NCI-H1105 treated with DMSO at 0.1 percent for 48 hours (cell line): ENCODE measurements at regions not wholly inside any gene's neighbourhood (a gene's known extent, or its start where the extent isn't known, plus 50 kb on each side); places are given as distances from the start of the nearest gene placed in this dataset.
"Not testable (repeated sequence)": the region's sequence is repeated elsewhere in the genome, so short reads cannot be mapped to it uniquely, and the experiment has no call there.

Experiments used
- DNase-seq: peaks from one replicate; lab custom pipeline; 2025; lab: John Stamatoyannopoulos, UW

DNA sequence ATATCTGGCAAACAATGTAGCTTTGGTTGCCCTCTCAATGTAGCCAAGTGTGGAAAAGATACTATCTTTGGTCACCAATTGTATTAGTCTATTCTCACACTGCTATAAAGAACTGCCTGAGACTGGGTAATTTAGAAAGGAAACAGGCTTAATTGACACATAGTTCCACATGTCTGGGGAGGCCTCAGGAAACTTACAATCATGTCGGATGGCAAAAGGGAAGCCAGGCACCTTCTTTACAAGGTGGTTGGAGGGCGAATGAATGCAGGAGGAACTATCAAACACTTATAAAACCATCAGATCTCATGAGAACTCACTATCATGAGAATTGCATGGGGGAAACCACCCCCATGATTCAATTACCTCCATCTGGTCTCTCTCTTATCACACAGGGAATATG is 133.1 kb upstream of the TBCA start:
- no peak for DNase-seq

DNA sequence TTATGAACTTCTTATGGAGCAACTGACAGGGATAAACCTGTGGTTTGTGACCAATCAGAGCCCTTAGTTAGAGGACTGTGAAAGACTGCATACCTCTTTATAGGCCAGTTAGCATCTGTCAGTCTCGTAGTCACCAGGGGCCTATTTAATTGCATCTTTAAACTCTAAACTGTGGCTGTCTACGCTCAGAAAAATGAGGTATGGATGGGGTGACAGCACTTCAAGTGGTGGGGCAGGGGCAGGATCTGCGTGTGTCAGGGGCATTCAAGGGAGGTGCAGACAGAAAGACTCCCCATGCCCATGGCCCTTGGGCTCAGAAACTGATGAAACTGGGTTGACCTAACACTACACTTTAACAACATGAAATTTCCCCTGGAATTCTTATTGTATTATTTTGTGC is 132.6 kb upstream of the TBCA start:
- no peak for DNase-seq

DNA sequence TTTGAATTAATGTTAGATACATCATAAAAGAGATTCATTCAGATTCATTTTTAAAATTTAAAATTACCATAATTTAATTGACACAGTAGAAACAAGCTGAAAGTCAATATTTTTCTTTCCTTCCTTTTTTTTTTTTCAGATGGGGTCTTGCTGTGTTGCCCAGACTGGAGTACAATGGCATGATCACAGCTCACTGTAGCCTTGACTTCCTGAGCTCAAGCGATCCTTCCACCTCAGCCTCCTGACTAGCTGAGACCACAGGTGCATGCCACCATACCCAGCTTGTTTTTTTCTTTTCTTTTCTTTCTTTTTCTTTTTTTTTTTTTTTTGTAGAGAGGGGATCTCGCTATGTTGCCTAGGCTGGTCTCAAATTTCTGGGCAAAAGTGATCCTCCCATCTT is 131.6 kb upstream of the TBCA start:
- DNase-seq, result no peak

DNA sequence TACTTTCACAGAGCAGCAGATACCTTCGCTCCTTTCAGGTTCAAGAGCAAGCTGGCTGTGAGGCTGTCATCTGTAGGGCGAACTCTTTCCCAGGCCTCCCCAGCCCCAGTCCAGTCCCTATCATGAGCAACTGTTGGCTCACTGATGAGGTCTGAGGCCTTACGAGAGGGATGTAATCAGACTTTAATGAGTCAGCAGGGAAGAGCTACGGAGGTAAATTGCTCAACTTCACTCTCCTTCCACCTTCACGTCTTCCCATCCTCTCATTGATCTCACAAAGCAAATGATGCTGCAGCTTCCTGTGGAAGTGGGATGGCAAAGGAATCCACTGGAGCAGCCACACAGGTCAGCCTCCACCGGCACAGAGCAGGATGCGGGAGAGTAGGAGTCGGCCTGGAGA is 130.7 kb upstream of the TBCA start:
- no peak for DNase-seq

DNA sequence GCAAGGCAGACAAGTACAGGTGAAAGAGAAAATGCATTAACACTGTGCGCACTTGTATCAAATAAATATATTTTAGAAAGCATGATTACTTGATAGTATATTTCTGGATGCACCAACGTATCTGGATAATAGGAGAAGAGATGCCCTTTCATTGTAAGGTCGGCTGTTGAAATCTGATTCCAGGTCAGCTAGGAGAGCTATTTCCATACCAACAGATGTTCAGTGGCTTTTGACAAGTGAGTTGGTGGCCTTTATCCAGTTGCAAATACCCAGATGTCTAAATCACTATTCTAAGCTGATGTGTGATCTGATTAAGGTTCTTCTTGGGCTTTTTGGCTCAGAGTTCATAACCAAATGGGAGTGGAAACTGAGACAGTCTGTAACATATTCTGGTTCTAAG is 128.2 kb upstream of the TBCA start:
- DNase-seq, result no peak

DNA sequence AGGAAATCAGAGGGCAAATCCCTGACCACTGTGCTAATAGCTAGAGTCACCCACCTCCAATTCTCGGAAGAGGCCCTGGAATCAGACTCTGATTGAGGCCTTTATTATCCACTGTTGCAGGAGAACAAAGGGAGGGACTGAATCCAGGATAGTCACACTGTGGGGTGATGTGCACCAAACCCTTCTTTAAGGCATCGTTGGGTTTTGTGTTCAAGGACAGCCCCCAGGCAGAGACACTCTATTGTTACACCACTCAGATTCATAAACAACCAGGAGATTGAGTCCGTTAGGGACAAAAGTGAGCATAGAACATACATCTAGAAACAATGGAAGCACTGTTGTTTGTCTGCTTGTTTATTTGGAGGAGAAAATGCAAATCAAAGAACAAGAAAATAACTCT is 124.6 kb upstream of the TBCA start:
- no peak for DNase-seq

DNA sequence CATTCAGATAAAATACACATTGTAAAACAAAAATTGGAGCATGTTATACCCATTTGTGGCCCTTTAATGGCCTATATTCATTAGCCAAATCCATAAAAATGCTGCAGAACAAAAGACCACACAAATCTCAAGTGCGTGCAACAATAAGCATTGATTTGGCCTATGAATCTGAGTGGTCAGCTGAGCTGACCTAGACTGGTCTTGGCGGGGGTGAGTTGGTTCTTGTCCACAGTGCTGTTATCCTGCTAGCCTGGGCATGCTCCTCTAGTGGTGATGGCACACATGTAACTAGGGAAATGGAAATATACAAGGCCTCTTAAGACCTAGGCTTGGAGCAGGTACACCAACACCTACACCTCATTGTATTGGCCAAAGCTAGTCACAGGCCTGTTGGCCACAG is 122.2 kb upstream of the TBCA start:
- DNase-seq, result no peak

DNA sequence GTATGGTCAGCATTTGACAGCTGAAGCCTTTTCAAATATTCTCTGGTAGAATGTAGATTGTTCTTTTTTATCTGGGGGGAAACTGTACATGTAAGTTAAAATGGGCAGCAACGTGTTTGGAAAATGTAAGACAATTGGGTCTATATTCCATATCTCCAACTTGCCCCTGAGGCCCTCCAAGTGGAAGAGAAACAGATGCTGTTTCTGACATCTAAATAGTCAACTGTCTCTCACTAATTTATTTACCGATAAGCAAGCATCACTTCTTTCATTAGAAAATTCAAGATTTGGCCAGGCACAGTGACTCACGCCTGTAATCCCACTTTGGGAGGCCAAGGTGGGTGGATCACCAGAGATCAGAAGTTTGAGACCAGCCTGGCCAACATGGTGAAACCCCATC is 120.2 kb upstream of the TBCA start:
- no peak for DNase-seq

DNA sequence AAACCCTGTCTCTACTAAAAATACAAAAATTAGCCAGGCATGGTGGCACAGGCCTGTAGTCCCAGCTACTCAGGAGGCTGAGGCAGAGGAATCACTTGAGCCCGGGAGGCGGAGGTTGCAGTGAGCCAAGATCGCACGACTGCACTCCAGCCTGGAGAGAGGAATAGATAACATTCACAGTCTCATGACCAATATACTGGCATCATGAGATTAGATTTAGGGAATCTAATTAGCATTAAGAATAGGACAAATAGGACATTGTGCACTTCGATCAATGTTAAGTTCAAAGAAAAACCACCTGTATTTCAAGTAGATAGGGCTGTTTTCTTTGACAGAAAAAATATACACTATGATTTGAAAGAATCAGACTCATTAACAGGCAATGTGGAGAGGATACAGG is 118.0 kb upstream of the TBCA start:
- not testable (repeated sequence) for DNase-seq

DNA sequence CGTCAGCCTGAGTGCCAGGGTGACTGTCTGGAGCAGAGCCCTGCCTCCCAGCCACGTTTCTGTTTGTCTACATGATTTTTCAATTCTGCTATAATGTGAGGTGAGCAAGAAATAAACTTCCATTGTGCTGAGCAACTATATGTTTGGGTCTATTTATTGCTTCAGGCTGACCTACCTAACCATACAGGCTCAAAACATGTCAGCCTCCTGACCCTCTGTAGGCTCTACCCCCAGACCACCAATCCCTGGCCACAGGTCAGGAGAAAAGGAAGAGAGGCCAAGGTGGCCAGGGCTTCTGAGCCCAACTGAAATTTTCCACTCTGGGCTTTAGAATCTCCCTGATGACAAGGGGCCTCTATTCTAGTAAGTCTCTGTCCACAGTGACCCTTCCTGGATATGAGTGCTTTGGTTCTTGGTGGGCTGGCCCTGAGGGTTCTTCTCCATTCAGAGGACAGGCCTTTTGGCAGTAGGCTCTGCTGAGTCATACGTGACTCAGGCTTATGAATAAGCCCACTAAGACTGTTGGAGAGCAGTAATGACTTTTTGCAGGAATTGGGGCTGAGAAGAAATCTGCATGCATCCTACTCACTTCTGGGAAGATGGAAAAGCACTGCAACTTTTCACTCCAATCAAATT is 117.2 kb upstream of the TBCA start:
- DNase-seq, result no peak

DNA sequence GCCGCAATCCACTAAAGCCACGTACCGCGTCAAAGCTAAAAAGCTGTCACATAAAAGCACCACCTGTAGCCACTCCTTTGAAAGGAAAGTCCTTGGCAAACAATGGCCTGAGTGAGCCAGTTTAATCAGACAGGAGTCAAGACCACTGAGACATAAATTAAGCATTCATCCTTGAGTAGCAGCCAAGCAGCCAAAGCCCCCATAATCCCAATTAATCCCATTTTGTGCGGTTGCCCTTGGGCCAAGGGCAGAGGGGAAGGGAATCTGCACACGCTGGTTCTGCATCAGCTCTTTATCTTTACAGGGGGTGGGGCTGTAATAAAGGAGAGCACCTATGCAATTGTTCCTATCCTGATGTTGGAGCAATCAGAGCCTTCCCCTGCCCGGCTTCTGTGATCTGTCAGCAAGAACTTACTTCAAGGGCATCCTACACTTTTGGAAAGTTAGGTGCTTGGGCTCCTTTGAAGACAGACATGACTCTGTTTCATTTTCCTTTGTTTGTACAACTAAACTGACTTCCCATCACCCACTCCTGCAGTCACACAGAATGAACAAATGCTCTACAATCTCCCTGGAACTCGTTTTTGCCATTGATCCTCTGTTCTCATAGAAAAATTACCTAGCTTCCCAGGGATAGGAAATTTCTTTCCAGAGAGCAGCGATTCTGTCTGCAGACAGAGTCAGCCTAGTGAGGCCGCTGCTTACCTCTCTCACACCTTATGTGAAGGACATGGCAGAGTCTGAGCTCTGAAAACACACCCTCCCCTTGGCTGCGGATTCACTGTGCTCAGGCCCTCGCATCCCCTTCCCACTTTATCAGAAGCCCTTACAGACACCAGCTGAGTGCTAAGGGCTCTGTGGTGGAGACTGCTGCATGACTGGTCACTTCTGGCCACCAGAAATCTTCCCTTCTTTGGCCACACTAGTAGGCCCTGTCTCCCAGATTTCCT is 116.2 kb upstream of the TBCA start:
- no peak for DNase-seq

DNA sequence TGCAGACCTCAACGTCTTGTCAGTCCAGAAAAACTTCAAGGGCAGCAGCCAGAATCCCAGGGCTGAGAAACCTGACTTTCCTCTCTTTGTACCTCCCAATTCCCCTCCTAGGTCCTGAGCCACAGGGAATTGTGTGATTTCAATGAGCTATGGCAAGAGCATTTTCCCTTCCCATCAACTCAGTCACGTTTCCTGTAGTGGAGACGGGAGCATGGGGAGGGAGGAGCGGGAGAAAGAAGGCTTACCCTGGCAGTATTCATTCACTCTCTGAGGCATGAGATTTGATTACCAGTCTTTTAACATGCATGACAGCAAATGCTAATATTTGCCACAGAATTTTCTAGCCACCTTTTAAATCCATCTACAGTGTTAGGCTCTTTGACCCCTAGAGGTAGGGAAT is 109.4 kb upstream of the TBCA start:
- DNase-seq, result no peak

DNA sequence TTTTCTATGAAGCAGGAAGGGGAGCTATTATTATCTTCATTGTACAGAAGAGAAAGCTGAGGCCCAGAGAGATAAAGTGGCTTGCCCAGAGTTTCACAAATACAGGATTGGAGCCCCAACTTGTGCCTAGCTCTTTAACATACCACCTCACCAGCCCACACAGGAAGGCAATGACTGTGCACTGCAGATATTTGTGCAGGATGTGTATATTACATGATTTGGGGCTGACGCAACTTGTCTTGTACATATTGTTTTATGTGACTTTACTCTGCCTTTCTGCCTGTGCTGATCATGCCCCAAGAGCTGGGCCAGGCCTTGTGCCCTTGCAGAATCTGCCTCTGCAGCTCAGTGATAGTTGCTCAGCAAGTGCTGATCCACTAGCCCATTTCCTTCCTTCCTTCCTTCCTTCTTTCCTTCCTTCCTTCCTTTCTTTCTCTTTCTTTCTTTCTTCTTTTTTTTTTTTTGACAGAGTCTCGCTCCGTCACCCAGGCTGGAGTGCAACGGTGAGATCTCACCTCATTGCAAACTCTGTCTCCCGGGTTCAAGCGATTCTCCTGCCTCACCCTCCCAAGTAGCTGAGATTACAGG is 106.6 kb upstream of the TBCA start:
- DNase-seq, result no peak

DNA sequence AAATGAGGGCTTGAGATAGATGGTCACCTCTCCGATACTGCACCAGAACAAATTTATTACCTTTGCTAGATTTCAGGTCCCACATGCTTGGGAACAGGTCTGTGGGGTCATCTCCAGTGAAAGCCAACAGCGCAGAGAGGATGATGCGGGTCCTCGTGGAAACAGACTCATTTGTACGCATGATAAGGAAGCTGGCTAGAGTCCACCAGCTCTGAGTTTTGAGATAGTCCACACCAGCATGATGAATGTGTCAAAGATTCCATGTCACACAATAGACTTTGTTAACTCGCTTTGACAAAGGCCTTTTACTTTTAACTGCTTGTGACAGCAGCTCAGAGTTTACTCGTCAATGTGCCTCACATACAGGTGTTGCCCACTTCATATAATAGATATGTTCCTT is 105.4 kb upstream of the TBCA start:
- DNase-seq, result no peak

DNA sequence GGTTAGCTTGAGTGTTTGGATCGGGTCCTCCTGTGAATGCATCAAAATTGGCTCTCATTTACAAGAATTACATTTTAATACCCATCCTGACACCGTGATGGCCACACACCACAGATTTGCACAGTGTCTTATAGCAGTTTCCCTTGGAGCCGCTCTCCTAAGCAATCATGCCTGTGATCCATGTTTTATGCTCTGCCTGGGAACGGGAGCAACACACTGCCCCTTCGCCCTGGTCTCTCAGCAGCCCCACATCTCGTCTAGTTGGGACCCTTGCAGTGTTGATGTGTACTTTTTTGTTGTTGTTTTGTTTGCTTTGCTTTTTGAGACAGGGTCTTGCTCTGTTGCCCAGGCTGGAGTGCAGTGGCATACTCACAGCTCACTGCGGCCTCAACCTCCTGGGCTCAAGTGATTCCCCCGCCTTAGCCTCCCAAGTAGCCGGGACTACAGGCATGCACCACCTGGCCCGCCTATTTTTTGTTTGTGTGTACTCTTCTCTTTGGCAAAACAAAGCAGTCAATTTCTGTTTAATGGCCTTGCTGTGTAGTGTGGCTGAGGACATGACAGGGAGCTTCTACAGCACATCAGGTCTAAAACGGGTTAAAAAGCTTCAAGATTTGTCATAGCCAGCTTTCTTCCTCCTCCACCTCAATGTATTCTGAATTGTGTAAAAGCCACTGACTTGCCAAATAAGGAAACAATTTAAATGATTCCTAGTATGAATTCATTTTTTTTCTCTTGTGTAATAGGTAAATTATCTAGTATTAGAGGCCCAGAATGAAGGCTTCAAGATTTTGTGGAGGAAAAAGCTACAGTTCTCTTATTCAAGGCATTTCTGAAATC is 101.6 kb upstream of the TBCA start:
- DNase-seq, result no peak

DNA sequence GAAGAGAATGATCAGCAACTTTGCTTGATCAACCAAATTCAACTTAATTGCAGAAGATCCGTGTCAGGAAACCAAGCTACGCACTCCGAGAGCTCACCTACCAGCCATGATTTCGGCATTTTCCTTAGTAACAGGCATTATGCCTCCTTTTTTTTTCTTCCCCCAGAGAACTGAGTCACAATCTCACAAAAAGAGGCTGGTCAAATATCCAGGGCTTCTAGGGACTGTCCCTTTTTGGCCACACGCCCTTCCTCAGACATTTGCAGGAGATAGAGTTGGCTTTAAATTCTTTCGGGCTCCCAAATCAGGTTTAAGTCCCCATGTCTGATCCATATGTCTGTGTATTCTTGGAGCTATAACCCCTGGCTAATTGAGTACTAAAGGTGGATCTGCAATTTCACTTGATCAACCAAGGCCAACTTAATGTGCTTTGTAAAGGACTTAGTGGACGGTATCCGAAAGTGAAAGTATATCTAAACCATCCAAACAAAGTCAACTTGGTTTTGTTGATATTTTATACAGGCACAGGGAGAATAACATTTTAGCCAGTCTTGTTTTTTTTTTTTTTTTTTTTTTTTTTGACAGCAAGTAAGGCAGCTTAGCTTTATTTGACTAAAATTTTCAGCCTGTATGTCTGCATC is 100.8 kb upstream of the TBCA start:
- DNase-seq, result no peak

DNA sequence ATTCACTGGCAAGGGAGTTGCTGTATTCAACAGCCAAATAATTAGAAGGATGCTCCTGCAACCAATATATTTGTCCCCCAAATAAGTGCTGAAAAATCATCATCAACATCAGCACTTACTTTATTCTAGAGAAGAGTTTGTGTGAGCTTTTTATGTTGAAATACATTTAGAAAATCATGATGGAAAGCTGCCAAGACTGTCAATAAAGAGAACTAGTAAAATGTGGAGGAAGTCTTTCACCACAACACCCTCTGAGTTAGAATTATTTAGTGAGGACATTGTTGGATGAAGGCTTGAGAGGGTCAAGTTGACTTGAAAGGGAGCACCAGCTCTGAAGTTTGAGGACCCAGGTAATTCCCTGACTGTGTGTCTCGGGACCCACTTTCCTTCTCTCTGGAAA is 100.2 kb upstream of the TBCA start:
- no peak for DNase-seq

DNA sequence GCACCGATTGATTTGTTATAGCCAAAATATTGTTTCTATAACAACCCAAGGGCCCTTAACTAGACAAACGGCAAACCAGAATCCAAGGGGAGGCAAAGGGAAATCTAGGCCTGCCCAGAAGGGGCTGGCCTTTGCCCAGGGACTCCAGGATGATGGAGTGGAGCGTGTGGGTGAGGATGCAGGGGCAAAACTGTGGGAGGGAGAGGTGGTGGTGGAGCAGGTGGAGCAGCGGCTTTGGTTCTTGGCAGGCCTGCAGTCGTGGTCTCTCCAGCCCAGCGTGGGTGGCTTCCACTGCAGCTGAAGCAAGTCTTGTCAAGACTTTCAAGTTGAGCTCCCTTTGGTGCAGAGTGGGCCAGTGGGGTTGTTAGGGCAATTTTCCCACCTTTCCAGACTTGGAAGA is 98.6 kb upstream of the TBCA start:
- no peak for DNase-seq

DNA sequence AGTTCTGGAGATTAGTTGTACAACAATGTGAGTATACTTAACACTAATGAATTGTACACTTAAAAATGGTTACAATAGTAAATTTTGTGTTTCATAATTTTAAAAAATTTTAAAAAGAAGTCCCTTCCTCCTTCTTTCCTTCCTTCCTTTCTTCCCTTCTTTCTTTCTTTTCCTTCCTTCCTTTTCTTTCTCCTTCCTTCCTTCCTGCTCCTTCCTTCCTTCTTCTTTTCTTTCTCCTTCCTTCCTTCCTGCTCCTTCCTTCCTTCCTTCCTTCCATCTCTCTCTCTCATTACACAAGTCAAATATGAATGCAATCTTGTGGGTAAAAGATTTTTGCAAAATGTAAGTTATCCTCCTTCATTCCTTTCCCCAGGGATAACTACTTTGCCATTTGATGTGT is 97.1 kb upstream of the TBCA start:
- no peak for DNase-seq

DNA sequence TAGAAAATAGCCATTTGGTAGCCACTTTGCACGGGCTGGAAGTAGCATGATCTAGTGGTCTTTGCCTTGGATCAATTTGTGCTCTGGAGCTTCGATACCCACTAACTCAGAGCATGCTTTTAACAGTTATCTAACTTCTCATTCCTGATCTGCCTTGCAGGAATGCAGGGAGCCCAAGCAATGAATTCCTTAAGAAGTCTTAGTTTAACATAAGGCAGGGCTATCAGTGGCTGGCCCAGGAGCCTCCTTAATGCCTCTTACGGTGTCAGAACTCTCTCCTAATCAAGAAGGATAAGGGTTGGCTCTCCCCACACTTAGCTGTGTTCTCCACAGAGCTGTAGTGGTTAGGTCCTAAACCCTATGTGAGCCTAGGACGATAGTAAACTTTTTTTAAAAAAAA is 95.8 kb upstream of the TBCA start:
- DNase-seq, result no peak

DNA sequence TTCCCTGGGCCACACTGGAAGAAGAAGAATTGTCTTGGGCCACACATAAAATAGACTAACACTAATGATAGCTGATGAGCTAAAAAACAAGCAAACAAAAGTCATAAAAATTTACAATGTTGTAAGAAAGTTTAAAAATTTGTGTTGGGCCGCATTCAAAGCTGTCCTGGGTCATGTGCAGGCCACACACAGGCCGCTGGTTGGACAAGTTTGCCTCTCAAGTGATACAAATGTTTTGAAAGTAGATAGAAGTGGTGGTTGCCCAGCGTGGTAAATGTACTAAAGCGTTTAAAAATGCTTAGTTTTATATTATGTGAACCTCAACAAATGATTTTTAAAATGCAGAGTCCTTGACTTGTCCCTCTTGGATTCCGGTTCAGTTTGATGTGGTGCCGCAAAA is 94.9 kb upstream of the TBCA start:
- no peak for DNase-seq
